Stomach (tissue), 8 donors: ENCODE measurements at regions not wholly inside any gene's neighbourhood (a gene's known extent, or its start where the extent isn't known, plus 50 kb on each side); places are given as distances from the start of the nearest gene placed in this dataset.

Experiments
- DNase-seq, 2 donors: peaks; one replicate each; pipeline versions ENCODE4 v3.0.0 to v3.0.0-alpha.2; 2013 to 2019
- H3K27ac ChIP-seq, 5 donors: fragments of 200-600 bp in 4 of 5; sonication (generic) in 4 of 5; one replicate each; pipeline ENCODE4 v1.5.1; 2013 to 2019; ENCODE audit warnings: mild to moderate bottlenecking in 1 of 5, moderate library complexity in 1 of 5
- H3K27me3 ChIP-seq, 3 donors: fragments of 200-600 bp; sonication (generic); one replicate each; pipeline ENCODE4 v1.5.1; 2017 to 2019; ENCODE audit warnings: mixed run types in 1 of 3
- H3K36me3 ChIP-seq, 4 donors: fragments of 200-600 bp; sonication (generic); 1 replicate in 3 of 4; 2 replicates in 1 of 4; pipeline ENCODE4 v1.5.1; 2016 to 2019
- H3K4me1 ChIP-seq, 4 donors: fragments of 200-600 bp; sonication (generic); one replicate each; pipeline ENCODE4 v1.5.1; 2016 to 2019
- H3K4me3 ChIP-seq, 4 donors: fragments of 200-600 bp; sonication (generic) in 3 of 4; one replicate each; pipeline ENCODE4 v1.5.1; 2016 to 2019; ENCODE audit warnings: mild to moderate bottlenecking in 1 of 4
- H3K9me3 ChIP-seq, 4 donors: fragments of 200-600 bp; sonication (generic); one replicate each; pipeline ENCODE4 v1.5.1; 2016 to 2019
- EP300 ChIP-seq: sonication (generic); formaldehyde crosslinking; IDR thresholded peaks from one replicate; pipeline ENCODE4 v1.6.1; 2017; ENCODE audit warnings: antibody characterized with exemption
- POLR2A ChIP-seq, 4 donors: fragments of 450-650 bp; IDR thresholded peaks; one replicate each; pipeline ENCODE4 v1.6.1; 2016; ENCODE audit warnings: antibody characterized with exemption in 4 of 4, control low read depth in 2 of 4, mild to moderate bottlenecking in 1 of 4, moderate library complexity in 1 of 4
- POLR2AphosphoS5 ChIP-seq, 3 donors: sonication (generic); formaldehyde crosslinking; IDR thresholded peaks; one replicate each; pipeline ENCODE4 v1.6.1; 2016; ENCODE audit warnings: antibody characterized with exemption in 3 of 3
- WGBS, 5 donors: extraction: QIAGEN DNeasy Blood & Tissue Kit in 3 of 5; methylation state at CpG; one replicate each; pipeline versions ENCODE4 v1.1.5 to v1.1.7; 2013 to 2018; 5-methylcytosine and 5-hydroxymethylcytosine counted together
- intact Hi-C: fragments of 100-400 bp; cut with DNase I; formaldehyde crosslinking; loops from one replicate; pipeline ENCODE4 v1.15.1; 2023; ENCODE audit warnings: low total_unique reads
- TF ChIP-seq, protein P1 (sequence below), 7 experiments: fragments of 450-650 bp in 4 of 7; fragments of 200-600 bp in 3 of 7; sonication (generic) in 3 of 7; IDR thresholded peaks; one replicate each; pipeline ENCODE4 v1.5.1; 2016 to 2019; ENCODE audit warnings: antibody characterized with exemption in 7 of 7, control low read depth in 2 of 7, mild to moderate bottlenecking in 1 of 7
- donor health status: healthy with polysubstance abuse.
- donor health status: Bipolar disorder and iron deficiency.
- donor health status: healthy.

DNA sequence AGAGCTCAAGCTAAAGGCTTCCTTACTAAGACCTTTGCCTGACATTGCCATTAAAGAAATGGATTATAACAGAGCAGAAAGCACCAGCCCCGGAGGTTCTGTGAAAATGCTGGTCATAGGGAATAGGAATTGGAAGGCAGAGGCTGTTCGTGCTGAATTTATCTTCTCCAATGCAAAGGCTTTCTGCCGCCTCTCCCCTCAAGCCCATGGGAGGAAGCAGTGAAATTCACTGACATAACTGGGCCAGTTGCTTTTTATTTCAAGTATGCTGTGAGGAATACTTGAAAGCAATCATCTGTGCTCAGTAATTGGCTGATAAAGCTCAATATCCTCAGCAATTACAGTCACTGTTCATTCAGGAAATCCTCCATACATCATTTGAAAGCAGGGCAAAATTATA, 85.4 kb upstream of the LINC00305 start:
- intact Hi-C loops: no loop called here
- WGBS, 5 donors: 61 to 70% (median 68%) methylated on average over 3 of the region's 3 CpGs
- peaks cover 0 to 15% (median 7%) of the 10 kb centered on the region in 4 donors for H3K9me3 ChIP-seq
- H3K4me3 ChIP-seq: no peak overlapping the region
- no peak for TF ChIP-seq POLR2AphosphoS5 (IDR thresholded peaks at IDR 0.05)
- TF ChIP-seq EP300: no peak
- TF ChIP-seq, protein P1, sequence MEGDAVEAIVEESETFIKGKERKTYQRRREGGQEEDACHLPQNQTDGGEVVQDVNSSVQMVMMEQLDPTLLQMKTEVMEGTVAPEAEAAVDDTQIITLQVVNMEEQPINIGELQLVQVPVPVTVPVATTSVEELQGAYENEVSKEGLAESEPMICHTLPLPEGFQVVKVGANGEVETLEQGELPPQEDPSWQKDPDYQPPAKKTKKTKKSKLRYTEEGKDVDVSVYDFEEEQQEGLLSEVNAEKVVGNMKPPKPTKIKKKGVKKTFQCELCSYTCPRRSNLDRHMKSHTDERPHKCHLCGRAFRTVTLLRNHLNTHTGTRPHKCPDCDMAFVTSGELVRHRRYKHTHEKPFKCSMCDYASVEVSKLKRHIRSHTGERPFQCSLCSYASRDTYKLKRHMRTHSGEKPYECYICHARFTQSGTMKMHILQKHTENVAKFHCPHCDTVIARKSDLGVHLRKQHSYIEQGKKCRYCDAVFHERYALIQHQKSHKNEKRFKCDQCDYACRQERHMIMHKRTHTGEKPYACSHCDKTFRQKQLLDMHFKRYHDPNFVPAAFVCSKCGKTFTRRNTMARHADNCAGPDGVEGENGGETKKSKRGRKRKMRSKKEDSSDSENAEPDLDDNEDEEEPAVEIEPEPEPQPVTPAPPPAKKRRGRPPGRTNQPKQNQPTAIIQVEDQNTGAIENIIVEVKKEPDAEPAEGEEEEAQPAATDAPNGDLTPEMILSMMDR (IDR thresholded peaks at IDR 0.05): no peak
- no peak for TF ChIP-seq POLR2A (IDR thresholded peaks at IDR 0.05)
- no peaks in the 10 kb centered on the region for H3K4me1 ChIP-seq
- no peaks in the 10 kb centered on the region for H3K27me3 ChIP-seq
- H3K36me3 ChIP-seq: no peaks in the 10 kb centered on the region
- DNase-seq: peak in 1 of 2 donors; percentile 14
- no peak overlapping the region for H3K27ac ChIP-seq

DNA sequence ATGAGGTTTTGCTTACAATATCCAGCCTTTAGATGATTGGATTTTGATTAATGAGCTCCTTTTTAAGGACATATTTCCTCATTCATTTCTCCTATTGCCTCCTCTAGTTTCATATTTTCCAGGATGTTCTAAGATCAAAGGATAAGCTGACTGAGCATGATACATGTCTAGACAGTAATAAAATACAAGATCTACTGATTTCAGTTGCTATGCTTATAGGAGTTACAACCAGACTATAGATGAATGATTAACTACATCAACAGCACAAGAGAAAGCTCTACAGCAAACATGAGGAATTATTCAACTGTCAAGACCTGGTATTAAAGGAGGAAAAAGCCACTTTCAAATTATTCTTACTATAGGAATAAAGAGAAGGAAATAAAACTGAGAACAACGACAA, 85.0 kb upstream of the LINC00305 start:
- Histone ChIP-seq H3K9me3 (peaks cover 0 to 15% (median 7%) of the 10 kb centered on the region in 4 donors), H3K4me3 (no peak overlapping the region), H3K4me1 (no peaks in the 10 kb centered on the region), H3K36me3 (no peaks in the 10 kb centered on the region), H3K27ac (no peak overlapping the region), H3K27me3 (no peaks in the 10 kb centered on the region)
- WGBS, 5 donors: 47 to 71% (median 70%) methylated on average over 1 of the region's 1 CpG
- intact Hi-C loops: no loop called here
- DNase-seq: no peak
- TF ChIP-seq, protein P1 (IDR thresholded peaks at IDR 0.05): no peak
- TF ChIP-seq POLR2A (IDR thresholded peaks at IDR 0.05) (no peak), POLR2AphosphoS5 (IDR thresholded peaks at IDR 0.05) (no peak), EP300 (no peak)

DNA sequence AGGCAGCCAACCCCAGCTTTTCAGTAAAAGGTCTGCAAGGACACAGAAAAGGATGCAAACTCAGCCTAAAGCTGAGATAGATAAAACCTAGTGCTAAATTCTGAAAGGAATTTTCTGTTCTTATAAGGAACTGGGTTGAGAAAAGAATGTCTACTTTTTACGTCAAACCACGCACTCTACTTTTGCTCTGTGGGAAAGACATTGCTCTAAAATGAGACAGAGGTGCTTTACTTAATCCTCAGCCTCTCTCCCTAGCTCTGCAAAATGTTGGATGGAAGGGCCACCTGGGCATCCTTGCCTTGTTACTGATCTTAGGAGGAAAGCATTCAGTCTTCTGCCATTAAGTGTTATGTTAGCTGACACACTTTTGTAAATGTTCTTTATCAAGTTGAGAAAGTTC, 72.1 kb upstream of the LINC00305 start:
- Histone ChIP-seq H3K4me1 (no peaks in the 10 kb centered on the region), H3K27me3 (no peaks in the 10 kb centered on the region), H3K9me3 (no peaks in the 10 kb centered on the region), H3K36me3 (no peaks in the 10 kb centered on the region), H3K27ac (no peak overlapping the region), H3K4me3 (no peak overlapping the region)
- DNase-seq: no peak
- TF ChIP-seq EP300 (no peak), POLR2AphosphoS5 (IDR thresholded peaks at IDR 0.05) (no peak), POLR2A (IDR thresholded peaks at IDR 0.05) (no peak)
- TF ChIP-seq, protein P1 (IDR thresholded peaks at IDR 0.05): no peak
- 87 to 98% (median 95%) methylated on average over 2 of the region's 2 CpGs for WGBS, 5 donors
- intact Hi-C loops: no loop called here

DNA sequence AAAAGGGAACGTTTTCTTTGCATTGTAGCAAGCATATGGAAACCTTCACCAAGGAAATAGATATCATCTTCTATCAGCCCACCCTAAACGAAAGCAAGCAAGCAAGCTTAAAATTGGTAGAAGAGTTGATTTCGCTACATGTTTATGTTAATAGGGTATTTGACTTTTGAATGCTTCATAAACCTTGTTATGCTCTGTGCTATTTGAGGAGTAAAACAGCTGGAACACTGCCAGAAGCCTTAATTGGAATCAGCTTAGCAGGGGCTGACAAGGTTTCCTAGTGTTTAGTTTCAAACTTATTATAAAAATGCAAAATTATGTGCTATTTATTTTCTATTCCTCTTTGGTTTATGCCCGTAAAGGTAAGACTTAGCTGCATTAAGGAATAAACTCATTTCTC, 70.6 kb upstream of the LINC00305 start:
- H3K27me3 ChIP-seq: no peaks in the 10 kb centered on the region

More for the DNA sequence above, 70.6 kb upstream of the LINC00305 start:
- H3K9me3 ChIP-seq: no peaks in the 10 kb centered on the region
- no peak for TF ChIP-seq POLR2A (IDR thresholded peaks at IDR 0.05)
- no peak for TF ChIP-seq POLR2AphosphoS5 (IDR thresholded peaks at IDR 0.05)
- TF ChIP-seq, protein P1 (IDR thresholded peaks at IDR 0.05): no peak
- no peak for TF ChIP-seq EP300
- no peak for DNase-seq
- no peak overlapping the region for H3K27ac ChIP-seq
- no peaks in the 10 kb centered on the region for H3K4me1 ChIP-seq
- no peak overlapping the region for H3K4me3 ChIP-seq
- no peaks in the 10 kb centered on the region for H3K36me3 ChIP-seq
- intact Hi-C loops: no loop called here
- 59 to 77% (median 76%) methylated on average over 4 of the region's 4 CpGs for WGBS, 5 donors
